BLaER1 treated with 17β-estradiol and CSF1 and Interleukin-3, amounts not matched to agents 10 nM and 100 nM (cell line): ENCODE measurements at regions not wholly inside any gene's neighbourhood (a gene's known extent, or its start where the extent isn't known, plus 50 kb on each side); places are given as distances from the start of the nearest gene placed in this dataset.
A peak's percentile ranks its signal among the peaks of the same experiment; 100 is the strongest.

Experiments used
- H3K27ac ChIP-seq, 11 experiments: shearing (Covaris generic); formaldehyde crosslinking; 2 replicates each; pipeline ENCODE4 v1.8.1; 2022
- H3K27me3 ChIP-seq, 11 experiments: shearing (Covaris generic); formaldehyde crosslinking; 2 replicates each; pipeline ENCODE4 v1.8.1; 2022
- H3K36me3 ChIP-seq, 11 experiments: shearing (Covaris generic); formaldehyde crosslinking; 2 replicates each; pipeline ENCODE4 v1.8.1; 2022
- H3K4me1 ChIP-seq, 10 experiments: shearing (Covaris generic); formaldehyde crosslinking; 2 replicates each; pipeline ENCODE4 v1.8.1; 2022
- H3K4me2 ChIP-seq, 11 experiments: shearing (Covaris generic); formaldehyde crosslinking; 2 replicates each; pipeline ENCODE4 v1.8.1; 2022
- H3K4me3 ChIP-seq, 10 experiments: shearing (Covaris generic); formaldehyde crosslinking; 2 replicates each; pipeline ENCODE4 v1.8.1; 2022
- H3K9ac ChIP-seq, 11 experiments: shearing (Covaris generic); formaldehyde crosslinking; 2 replicates each; pipeline ENCODE4 v1.8.1; 2022
- H3K9me3 ChIP-seq, 11 experiments: shearing (Covaris generic); formaldehyde crosslinking; replicated peaks in 1 of 11; 2 replicates each; pipeline ENCODE4 v1.8.1; 2022
- H4K20me1 ChIP-seq, 11 experiments: shearing (Covaris generic); formaldehyde crosslinking; 2 replicates each; pipeline ENCODE4 v1.8.1; 2022
- Cebpa-rat ChIP-seq, 11 experiments: shearing (Covaris generic); IDR thresholded peaks; 2 replicates each; pipeline ENCODE4 v1.8.1; 2022

DNA sequence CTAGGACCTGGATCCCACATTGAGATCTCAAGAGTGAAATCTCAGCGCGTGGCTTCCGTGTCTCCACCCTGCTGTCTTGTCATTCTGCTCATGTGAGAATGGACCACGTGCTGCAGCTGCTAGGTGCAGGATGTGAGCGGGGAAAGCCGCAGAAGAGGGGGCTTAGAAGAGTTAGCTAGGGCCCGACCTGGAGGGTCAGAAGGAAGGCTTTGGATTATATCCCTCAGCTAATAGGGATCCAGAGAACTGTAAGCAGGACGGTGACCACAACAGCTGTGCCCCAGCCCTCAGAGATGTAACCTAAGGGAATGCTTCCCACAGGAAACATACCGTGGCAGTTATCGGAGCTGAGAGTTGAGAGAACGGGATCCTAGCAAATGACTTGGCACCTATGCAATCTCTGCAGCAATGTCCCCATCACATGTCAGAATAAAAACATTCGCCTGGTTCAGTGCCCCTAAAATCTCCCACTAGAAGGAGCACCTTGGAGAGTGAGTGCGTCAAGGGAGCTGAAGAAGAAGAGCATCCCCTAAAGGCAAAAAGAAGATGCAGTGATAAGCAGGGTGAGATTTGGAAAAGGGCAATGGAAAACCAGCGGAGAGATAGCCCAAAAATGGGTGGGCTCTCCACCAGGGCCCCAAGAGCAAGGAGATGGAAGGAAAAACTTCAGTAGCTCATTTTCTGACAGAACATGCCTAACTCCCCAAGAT is 76.9 kb upstream of the ST8SIA2 start:
- Histone ChIP-seq H3K4me2 (no peak overlapping the region), H3K36me3 (no peaks in the 10 kb centered on the region), H3K4me1 (no peaks in the 10 kb centered on the region), H3K9ac (no peak overlapping the region), H3K27ac (no peak overlapping the region), H3K9me3 (peaks cover 0 to 8% (median 0%) of the 10 kb centered on the region in 11 experiments; a peak in 4 of 22 replicates), H3K4me3 (no peak overlapping the region), H4K20me1 (no peaks in the 10 kb centered on the region), H3K27me3 (no peaks in the 10 kb centered on the region)
- no peak for TF ChIP-seq Cebpa-rat (IDR thresholded peaks at IDR 0.05)

DNA sequence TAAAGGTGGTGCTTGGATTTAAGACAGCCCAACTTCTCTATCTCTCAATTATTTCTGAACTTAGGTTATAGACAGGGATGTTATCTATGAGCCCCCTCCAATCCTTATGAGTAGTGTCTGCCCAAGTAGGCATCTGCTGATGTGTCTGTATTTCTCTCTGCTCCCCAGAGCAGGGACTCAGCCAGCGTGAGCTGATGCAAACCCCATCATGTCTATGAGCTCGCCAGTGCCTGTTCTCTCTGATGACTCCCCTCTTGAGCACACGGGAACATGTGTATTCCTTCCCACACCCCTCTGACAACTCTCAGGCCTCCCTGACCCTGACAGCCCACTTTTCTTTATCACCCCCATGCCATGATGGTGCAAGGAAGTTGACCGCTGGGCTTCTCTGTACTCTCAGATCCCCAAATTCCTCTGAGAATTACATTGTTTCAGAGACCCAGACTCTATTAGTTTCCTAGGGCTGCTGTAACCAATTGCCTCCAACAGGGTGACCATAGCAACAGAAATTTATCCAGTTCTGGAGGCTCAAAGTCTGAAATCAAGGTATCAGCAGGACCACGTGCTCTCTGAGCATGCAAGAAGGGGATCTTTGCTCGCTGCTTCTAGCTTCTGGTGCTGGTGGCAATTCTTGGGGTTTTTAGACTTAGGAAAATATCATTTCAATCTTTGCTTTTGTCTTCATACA is 73.5 kb upstream of the ST8SIA2 start:
- Histone ChIP-seq H3K4me2 (no peak overlapping the region), H3K27me3 (no peaks in the 10 kb centered on the region), H3K9ac (no peak overlapping the region), H3K36me3 (no peaks in the 10 kb centered on the region), H3K9me3 (no peaks in the 10 kb centered on the region; a peak in 1 of 22 replicates), H3K4me3 (no peak overlapping the region), H3K27ac (no peak overlapping the region), H3K4me1 (no peaks in the 10 kb centered on the region), H4K20me1 (no peaks in the 10 kb centered on the region)
- TF ChIP-seq Cebpa-rat (IDR thresholded peaks at IDR 0.05), result no peak

DNA sequence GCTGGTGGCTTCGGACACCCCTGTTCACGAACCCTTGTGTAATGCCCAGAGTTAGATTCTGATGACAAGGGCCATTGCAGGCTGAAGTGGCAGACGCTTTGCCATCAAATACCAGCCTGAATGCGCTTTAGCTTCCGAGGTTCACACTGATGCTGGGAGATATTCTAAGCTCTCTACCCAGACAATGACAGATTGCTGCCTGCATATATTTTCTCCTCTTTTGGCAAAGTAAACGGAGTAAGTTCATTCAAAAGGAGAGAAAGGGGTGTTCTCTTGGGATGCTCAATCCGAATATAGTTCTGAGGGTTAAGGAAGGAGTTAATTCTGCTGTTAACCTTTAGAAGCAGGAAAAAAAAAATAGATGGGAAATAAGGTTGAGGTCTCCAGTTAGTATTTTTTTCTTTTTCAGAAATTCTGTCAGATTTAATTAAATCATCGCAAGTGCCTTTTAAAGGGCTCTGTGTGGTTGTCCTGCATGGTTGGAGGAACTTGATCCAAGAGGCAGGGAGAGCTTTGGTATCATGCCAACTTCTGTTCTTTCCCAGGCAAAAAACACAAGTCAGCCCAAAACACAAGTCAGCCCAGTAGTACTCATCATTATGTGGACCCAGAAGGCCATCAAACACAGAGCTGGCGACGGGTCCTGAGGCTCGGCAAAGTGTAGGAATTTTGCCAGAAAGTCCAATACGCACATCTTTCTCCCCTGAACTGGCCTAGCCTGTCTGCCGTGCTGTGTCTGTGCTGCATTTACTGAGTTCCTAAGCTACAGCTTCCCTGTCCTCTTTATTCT is 70.9 kb upstream of the ST8SIA2 start:
- H3K36me3 ChIP-seq, result no peaks in the 10 kb centered on the region
- H3K4me1 ChIP-seq, result peaks cover 0 to 9% (median 8%) of the 10 kb centered on the region in 10 experiments; a peak in 13 of 20 replicates
- H3K9ac ChIP-seq, result no peak overlapping the region
- no peaks in the 10 kb centered on the region for H3K27me3 ChIP-seq
- no peaks in the 10 kb centered on the region; a peak in 1 of 22 replicates for H3K9me3 ChIP-seq
- no peak overlapping the region for H3K27ac ChIP-seq
- no peak overlapping the region for H3K4me3 ChIP-seq
- H4K20me1 ChIP-seq, result no peaks in the 10 kb centered on the region
- TF ChIP-seq Cebpa-rat (IDR thresholded peaks at IDR 0.05), result no peak
- H3K4me2 ChIP-seq, result no peak overlapping the region

DNA sequence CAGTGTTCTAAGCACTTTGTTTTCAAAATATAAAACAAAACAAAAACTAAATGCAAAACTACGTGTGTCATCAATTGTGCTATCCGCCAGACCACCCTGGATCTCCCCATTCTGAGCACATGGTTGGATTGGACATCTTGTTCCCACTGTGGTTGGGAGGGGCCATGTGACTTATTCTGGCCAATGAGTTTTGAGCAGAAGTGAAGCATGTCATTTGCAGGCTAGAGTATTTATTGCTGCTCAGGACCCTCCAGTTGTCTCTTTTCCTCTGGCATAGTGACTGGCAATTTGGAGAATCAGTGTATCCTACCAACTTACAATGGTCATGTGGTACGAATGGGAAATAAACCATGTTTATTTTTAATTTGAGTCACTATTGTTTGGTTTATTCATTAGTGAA is 70.2 kb upstream of the ST8SIA2 start:
- Histone ChIP-seq H3K27me3 (no peaks in the 10 kb centered on the region), H3K36me3 (no peaks in the 10 kb centered on the region), H3K4me2 (no peak overlapping the region), H4K20me1 (no peaks in the 10 kb centered on the region), H3K4me3 (no peak overlapping the region), H3K4me1 (peaks cover 0 to 9% (median 8%) of the 10 kb centered on the region in 10 experiments; a peak in 13 of 20 replicates), H3K27ac (no peak overlapping the region), H3K9ac (no peak overlapping the region), H3K9me3 (no peaks in the 10 kb centered on the region; a peak in 1 of 22 replicates)
- TF ChIP-seq Cebpa-rat (IDR thresholded peaks at IDR 0.05), result no peak

DNA sequence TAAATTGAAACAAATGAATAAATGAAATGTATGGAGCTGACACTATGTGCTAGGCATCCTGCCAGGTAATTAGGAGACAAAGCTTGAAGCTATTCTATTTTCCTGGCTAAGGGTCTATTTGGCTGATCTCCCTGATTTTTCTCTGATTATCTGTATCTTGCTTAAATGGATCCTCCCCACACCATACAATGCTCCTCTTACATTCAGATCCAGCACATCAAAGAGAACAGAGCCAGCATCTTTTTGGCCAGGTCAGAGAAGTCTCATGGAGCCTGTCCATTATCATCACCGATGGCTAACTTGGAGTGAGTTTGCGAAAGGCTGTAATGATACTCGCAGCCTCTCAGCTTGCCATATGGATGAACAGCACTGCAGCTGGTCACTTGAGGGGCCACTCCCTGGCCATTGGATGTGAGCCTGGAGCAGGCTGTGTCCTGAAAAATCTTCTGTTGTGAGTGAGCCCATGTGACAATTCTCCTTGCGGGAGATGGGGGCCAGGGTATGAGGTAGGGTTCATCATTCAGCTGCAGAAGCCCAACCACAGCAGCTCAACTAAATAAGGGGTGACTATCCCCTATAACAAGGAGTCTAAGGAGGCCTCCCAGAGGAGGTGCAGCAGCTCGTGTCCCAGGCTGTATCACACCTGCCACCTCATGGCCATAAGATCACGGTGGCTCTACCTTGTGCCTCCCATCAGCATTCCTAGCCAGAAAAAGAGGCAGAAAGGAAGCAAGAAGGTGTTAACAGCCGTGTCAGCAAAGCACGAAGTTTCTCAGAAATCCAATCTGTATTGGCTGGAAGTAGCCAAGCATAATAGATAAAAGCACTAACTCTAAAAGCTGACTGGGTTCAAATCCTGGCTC is 69.3 kb upstream of the ST8SIA2 start:
- Histone ChIP-seq H3K36me3 (no peaks in the 10 kb centered on the region), H3K4me2 (no peak overlapping the region), H4K20me1 (no peaks in the 10 kb centered on the region), H3K9ac (no peak overlapping the region), H3K4me1 (peaks cover 0 to 9% (median 8%) of the 10 kb centered on the region in 10 experiments; a peak in 13 of 20 replicates), H3K9me3 (no peaks in the 10 kb centered on the region; a peak in 2 of 22 replicates), H3K27ac (no peak overlapping the region), H3K4me3 (no peak overlapping the region), H3K27me3 (no peaks in the 10 kb centered on the region)
- TF ChIP-seq Cebpa-rat (IDR thresholded peaks at IDR 0.05), result no peak

DNA sequence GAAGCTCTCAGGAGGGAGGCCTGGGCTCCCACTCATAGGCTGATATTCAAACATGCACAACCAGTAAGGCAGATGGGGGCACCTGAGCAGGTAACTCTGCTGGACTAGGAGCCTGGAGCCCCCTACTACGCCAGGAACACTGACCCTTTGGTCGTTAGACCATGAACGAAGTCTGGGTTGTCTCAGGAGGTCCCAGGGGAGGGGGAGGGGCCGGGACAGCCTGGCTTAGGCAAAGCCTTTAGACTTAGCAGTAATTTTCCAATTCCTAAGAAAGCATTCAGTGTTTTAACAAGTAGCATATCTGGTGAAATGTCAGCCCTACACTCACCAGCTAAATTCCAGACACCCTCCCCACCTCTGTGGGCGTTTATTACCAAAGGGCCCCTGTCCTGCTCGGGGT is 67.4 kb upstream of the ST8SIA2 start:
- Histone ChIP-seq H3K36me3 (no peaks in the 10 kb centered on the region), H3K4me3 (no peak overlapping the region), H3K9me3 (no peaks in the 10 kb centered on the region; a peak in 2 of 22 replicates), H3K4me2 (peak overlapping the region in 7 of 11 experiments; percentile 3 to 54 (median 38); a peak in 10 of 22 replicates), H4K20me1 (no peaks in the 10 kb centered on the region), H3K9ac (no peak overlapping the region), H3K4me1 (peaks cover 0 to 9% (median 8%) of the 10 kb centered on the region in 10 experiments; a peak in 13 of 20 replicates), H3K27ac (no peak overlapping the region), H3K27me3 (no peaks in the 10 kb centered on the region)
- no peak for TF ChIP-seq Cebpa-rat (IDR thresholded peaks at IDR 0.05)

DNA sequence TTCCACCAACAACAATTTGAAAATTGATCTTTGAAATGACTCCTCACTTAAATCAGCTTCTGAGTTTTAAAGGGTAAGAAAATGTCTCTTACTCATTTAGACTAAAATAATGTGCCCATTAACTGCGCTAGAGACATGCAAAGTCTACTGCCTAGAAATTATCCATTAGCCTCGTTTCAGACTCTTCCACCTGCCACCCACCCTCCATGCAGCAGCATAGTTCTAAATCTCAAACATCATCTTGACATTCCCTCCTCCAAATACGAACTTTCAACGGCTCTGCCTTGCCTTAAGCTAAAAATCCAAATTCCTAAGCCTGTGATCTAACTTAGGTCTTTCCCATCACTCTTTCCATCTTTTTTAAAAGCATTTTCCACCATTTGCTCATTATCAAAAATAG is 66.6 kb upstream of the ST8SIA2 start:
- TF ChIP-seq Cebpa-rat (IDR thresholded peaks at IDR 0.05), result no peak
- H3K9me3 ChIP-seq, result peaks cover 3 to 5% (median 4%) of the 10 kb centered on the region in 11 experiments; a peak in 20 of 22 replicates
- peak overlapping the region in 3 of 11 experiments; percentile 38 to 54 (median 41); a peak in 2 of 22 replicates for H3K4me2 ChIP-seq
- no peaks in the 10 kb centered on the region for H3K27me3 ChIP-seq
- H3K27ac ChIP-seq, result no peak overlapping the region
- H3K9ac ChIP-seq, result no peak overlapping the region
- H3K4me3 ChIP-seq, result no peak overlapping the region
- H3K4me1 ChIP-seq, result peaks cover 0 to 9% (median 8%) of the 10 kb centered on the region in 10 experiments; a peak in 13 of 20 replicates
- H4K20me1 ChIP-seq, result no peaks in the 10 kb centered on the region
- H3K36me3 ChIP-seq, result no peaks in the 10 kb centered on the region

DNA sequence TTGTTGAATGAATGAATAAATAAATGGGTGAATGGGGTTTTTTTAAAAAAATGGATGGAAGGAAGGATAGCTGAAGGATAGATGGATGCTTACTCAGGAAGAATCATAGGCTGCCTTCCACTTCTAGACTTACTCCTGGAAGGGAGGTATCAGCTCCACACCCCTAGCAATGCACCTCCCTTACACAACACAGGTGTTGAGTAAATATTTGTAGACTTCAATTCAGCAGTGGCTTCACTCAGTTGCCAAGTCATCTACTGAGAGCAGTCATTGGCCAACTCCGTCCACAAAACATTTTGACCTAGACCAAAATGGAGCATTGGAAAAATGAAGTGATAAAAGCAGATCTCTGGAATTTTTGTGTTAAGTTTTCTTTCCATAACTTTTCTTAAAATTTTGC is 65.5 kb upstream of the ST8SIA2 start:
- peaks cover 0 to 9% (median 8%) of the 10 kb centered on the region in 10 experiments; a peak in 13 of 20 replicates for H3K4me1 ChIP-seq
- no peaks in the 10 kb centered on the region for H4K20me1 ChIP-seq
- H3K9ac ChIP-seq, result no peak overlapping the region
- no peaks in the 10 kb centered on the region for H3K36me3 ChIP-seq
- peaks cover 11 to 17% (median 14%) of the 10 kb centered on the region in 11 experiments; a peak in 21 of 22 replicates for H3K9me3 ChIP-seq
- no peak overlapping the region for H3K4me2 ChIP-seq
- TF ChIP-seq Cebpa-rat (IDR thresholded peaks at IDR 0.05), result no peak
- no peaks in the 10 kb centered on the region for H3K27me3 ChIP-seq
- H3K27ac ChIP-seq, result no peak overlapping the region
- H3K4me3 ChIP-seq, result no peak overlapping the region
